Mesenchymal stem cell (in vitro differentiated cells and primary cell): ENCODE measurements at regions not wholly inside any gene's neighbourhood (a gene's known extent, or its start where the extent isn't known, plus 50 kb on each side); places are given as distances from the start of the nearest gene placed in this dataset.

Experiments
- DNase-seq: peaks from one replicate; pipeline ENCODE4 v3.0.0-alpha.2; 2013
- H2AFZ ChIP-seq: one replicate; pipeline ENCODE4 v1.6.1; 2013; ENCODE audit warnings: low read depth, mild to moderate bottlenecking, control low read depth, inconsistent platforms, low read length, moderate library complexity
- H2AK5ac ChIP-seq: 2 replicates; pipeline ENCODE4 v1.6.1; 2013; ENCODE audit warnings: low read length, moderate library complexity, mild to moderate bottlenecking, inconsistent platforms; ENCODE audit not compliant: severe bottlenecking
- H2BK120ac ChIP-seq: one replicate; pipeline ENCODE4 v1.6.1; 2013; ENCODE audit warnings: low read depth, mild to moderate bottlenecking, inconsistent platforms, low read length, moderate library complexity
- H2BK12ac ChIP-seq, 2 experiments: one replicate each; pipeline ENCODE4 v1.6.1; 2013; ENCODE audit warnings: inconsistent platforms in 2 of 2, low read length in 2 of 2, mild to moderate bottlenecking in 2 of 2, moderate library complexity in 2 of 2, control low read depth in 1 of 2
- H2BK15ac ChIP-seq: one replicate; pipeline ENCODE4 v1.6.1; 2013; ENCODE audit warnings: mild to moderate bottlenecking, low read depth, inconsistent platforms; ENCODE audit not compliant: poor library complexity, severe bottlenecking
- H2BK5ac ChIP-seq: 2 replicates; pipeline ENCODE4 v1.6.1; 2013; ENCODE audit warnings: low read depth, mild to moderate bottlenecking, low read length, control low read depth, inconsistent platforms; ENCODE audit not compliant: poor library complexity, severe bottlenecking
- H3K14ac ChIP-seq, 2 experiments: one replicate each; pipeline ENCODE4 v1.6.1; 2013; ENCODE audit warnings: inconsistent platforms in 2 of 2, low read length in 2 of 2, control low read depth in 1 of 2, mild to moderate bottlenecking in 1 of 2, moderate library complexity in 1 of 2
- H3K18ac ChIP-seq, 2 experiments: one replicate each; pipeline ENCODE4 v1.6.1; 2013; ENCODE audit warnings: inconsistent platforms in 2 of 2, low read length in 2 of 2, control low read depth in 1 of 2, low read depth in 1 of 2, mild to moderate bottlenecking in 1 of 2
- H3K23ac ChIP-seq, 2 experiments: one replicate each; pipeline ENCODE4 v1.6.1; 2013; ENCODE audit warnings: inconsistent platforms in 2 of 2, low read length in 2 of 2, mild to moderate bottlenecking in 2 of 2, moderate library complexity in 2 of 2, control low read depth in 1 of 2
- H3K27ac ChIP-seq: 2 replicates; pipeline ENCODE4 v1.5.1; 2013; ENCODE audit warnings: mild to moderate bottlenecking, moderate library complexity, low read length, control low read depth, inconsistent platforms; ENCODE audit not compliant: poor library complexity, severe bottlenecking
- H3K27me3 ChIP-seq, 2 experiments: 2 replicates each; pipeline versions ENCODE4 v1.6.1 to v1.7.0; 2013; ENCODE audit warnings: low read length in 2 of 2, mild to moderate bottlenecking in 2 of 2, moderate library complexity in 2 of 2, control low read depth in 1 of 2, inconsistent platforms in 1 of 2; ENCODE audit not compliant: control insufficient read depth in 1 of 2, insufficient read depth in 1 of 2
- H3K36me3 ChIP-seq, 2 experiments: 2 replicates each; pipeline versions ENCODE4 v1.6.1 to v1.7.0; 2013; ENCODE audit warnings: low read length in 2 of 2, control low read depth in 1 of 2, inconsistent platforms in 1 of 2, low read depth in 1 of 2, mild to moderate bottlenecking in 1 of 2; ENCODE audit not compliant: insufficient read depth in 2 of 2, control insufficient read depth in 1 of 2
- H3K4ac ChIP-seq, 2 experiments: one replicate each; pipeline ENCODE4 v1.6.1; 2013; ENCODE audit warnings: inconsistent platforms in 2 of 2, low read length in 2 of 2, mild to moderate bottlenecking in 2 of 2, moderate library complexity in 2 of 2, control low read depth in 1 of 2, low read depth in 1 of 2
- H3K4me1 ChIP-seq: 2 replicates; pipeline ENCODE4 v1.6.1; 2013; ENCODE audit warnings: low read depth, low read length, control low read depth; ENCODE audit not compliant: control insufficient read depth, insufficient read depth
- H3K4me2 ChIP-seq: 2 replicates; pipeline ENCODE4 v1.6.1; 2013; ENCODE audit warnings: low read length, mild to moderate bottlenecking, inconsistent platforms; ENCODE audit not compliant: poor library complexity, severe bottlenecking
- H3K4me3 ChIP-seq, 2 experiments: 2 replicates each; pipeline versions ENCODE4 v1.5.1 to v1.7.0; 2013; ENCODE audit warnings: low read length in 2 of 2, mild to moderate bottlenecking in 2 of 2, control low read depth in 1 of 2, low read depth in 1 of 2; ENCODE audit not compliant: insufficient read depth in 1 of 2
- H3K79me1 ChIP-seq: replicated peaks from 2 replicates; pipeline ENCODE4 v1.6.1; 2013; ENCODE audit warnings: mild to moderate bottlenecking, control low read depth, low read length, inconsistent platforms; ENCODE audit not compliant: poor library complexity, severe bottlenecking
- H3K9ac ChIP-seq: 2 replicates; pipeline ENCODE4 v1.7.0; 2013; ENCODE audit warnings: mild to moderate bottlenecking, low read length, moderate library complexity
- H3K9me3 ChIP-seq: 2 replicates; pipeline ENCODE4 v1.7.0; 2013; ENCODE audit warnings: mild to moderate bottlenecking, low read length; ENCODE audit not compliant: control insufficient read depth
- H4K8ac ChIP-seq: one replicate; pipeline ENCODE4 v1.6.1; 2013; ENCODE audit warnings: inconsistent platforms, mild to moderate bottlenecking, low read length, moderate library complexity
- H4K91ac ChIP-seq: one replicate; pipeline ENCODE4 v1.6.1; 2013; ENCODE audit warnings: mild to moderate bottlenecking, low read length, inconsistent platforms
- WGBS: methylation state at CpG from one replicate; pipeline ENCODE4 v1.1.7; 2013; ENCODE audit warnings: mixed read lengths; 5-methylcytosine and 5-hydroxymethylcytosine counted together

- 64% methylated on average over 1 of the region's 2 CpGs for WGBS
- H3K4me3 ChIP-seq = no peak overlapping the region
- H4K8ac ChIP-seq = no peak overlapping the region
- H3K79me1 ChIP-seq = no peaks in the 10 kb centered on the region
- H3K23ac ChIP-seq = no peak overlapping the region
- H4K91ac ChIP-seq = no peak overlapping the region
- DNase-seq = peak; percentile 54
- no peak overlapping the region for H3K14ac ChIP-seq
- no peak overlapping the region for H2BK5ac ChIP-seq
- H2BK12ac ChIP-seq = peak overlapping the region in 1 of 2 experiments; percentile 78
- no peaks in the 10 kb centered on the region for H3K27me3 ChIP-seq
- no peak overlapping the region for H2BK120ac ChIP-seq
- no peak overlapping the region for H2AFZ ChIP-seq
- no peak overlapping the region for H2BK15ac ChIP-seq
- H3K36me3 ChIP-seq = no peaks in the 10 kb centered on the region
- H3K18ac ChIP-seq = no peak overlapping the region
- no peak overlapping the region for H2AK5ac ChIP-seq
- no peak overlapping the region for H3K27ac ChIP-seq
- no peak overlapping the region for H3K4me2 ChIP-seq
- peaks cover 7% of the 10 kb centered on the region for H3K9me3 ChIP-seq
- H3K9ac ChIP-seq = no peak overlapping the region
- H3K4me1 ChIP-seq = no peaks in the 10 kb centered on the region
- peak overlapping the region; percentile 13 to 73 for H3K4ac ChIP-seq
Observed at GRCh38 chr15:95024351-95024750, 793.0 kb downstream of the MCTP2 start.

- Histone ChIP-seq H3K27ac (no peak overlapping the region), H4K8ac (no peak overlapping the region), H2AK5ac (no peak overlapping the region), H3K4ac (no peak overlapping the region), H3K4me2 (no peak overlapping the region), H3K14ac (no peak overlapping the region), H2AFZ (no peak overlapping the region), H3K79me1 (no peaks in the 10 kb centered on the region), H2BK12ac (peak overlapping the region in 1 of 2 experiments; percentile 31), H2BK15ac (no peak overlapping the region), H3K9ac (no peak overlapping the region), H3K9me3 (peaks cover 7% of the 10 kb centered on the region), H2BK5ac (no peak overlapping the region), H4K91ac (no peak overlapping the region), H3K27me3 (no peaks in the 10 kb centered on the region), H3K4me1 (no peaks in the 10 kb centered on the region), H3K23ac (no peak overlapping the region), H3K36me3 (no peaks in the 10 kb centered on the region), H2BK120ac (no peak overlapping the region), H3K4me3 (no peak overlapping the region), H3K18ac (peak overlapping the region in 1 of 2 experiments; percentile 37)
- WGBS = 68% methylated on average over 3 of the region's 5 CpGs
- peak; percentile 73 for DNase-seq
Observed at GRCh38 chr15:95025924-95026728, 794.8 kb downstream of the MCTP2 start.

- Histone ChIP-seq H3K27ac (no peak overlapping the region), H3K18ac (no peak overlapping the region), H3K4me1 (no peaks in the 10 kb centered on the region), H4K8ac (no peak overlapping the region), H3K14ac (no peak overlapping the region), H2BK12ac (no peak overlapping the region), H3K79me1 (no peaks in the 10 kb centered on the region), H3K23ac (no peak overlapping the region), H3K36me3 (no peaks in the 10 kb centered on the region), H4K91ac (no peak overlapping the region), H2BK5ac (no peak overlapping the region), H3K27me3 (no peaks in the 10 kb centered on the region), H2BK120ac (no peak overlapping the region), H2BK15ac (no peak overlapping the region), H2AK5ac (no peak overlapping the region), H3K4me3 (no peak overlapping the region), H3K4ac (no peak overlapping the region), H3K9me3 (no peaks in the 10 kb centered on the region), H3K9ac (peak overlapping the region; percentile 10), H2AFZ (no peak overlapping the region), H3K4me2 (no peak overlapping the region)
- 82% methylated on average over 3 of the region's 3 CpGs for WGBS
- no peak for DNase-seq
Observed at GRCh38 chr15:95027981-95028380, 796.6 kb downstream of the MCTP2 start.

- Histone ChIP-seq H3K18ac (no peak overlapping the region), H3K79me1 (no peaks in the 10 kb centered on the region), H3K4me1 (peaks cover 2% of the 10 kb centered on the region), H2AFZ (no peak overlapping the region), H3K4me2 (no peak overlapping the region), H3K4me3 (no peak overlapping the region), H3K23ac (no peak overlapping the region), H3K4ac (no peak overlapping the region), H2BK120ac (no peak overlapping the region), H4K8ac (no peak overlapping the region), H2AK5ac (no peak overlapping the region), H3K27me3 (no peaks in the 10 kb centered on the region), H3K27ac (no peak overlapping the region), H3K14ac (no peak overlapping the region), H2BK12ac (no peak overlapping the region), H2BK5ac (no peak overlapping the region), H3K9me3 (no peaks in the 10 kb centered on the region), H2BK15ac (no peak overlapping the region), H4K91ac (no peak overlapping the region), H3K36me3 (no peaks in the 10 kb centered on the region), H3K9ac (no peak overlapping the region)
- 46% methylated on average over 2 of the region's 2 CpGs for WGBS
- no peak for DNase-seq
Observed at GRCh38 chr15:95032156-95032555, 800.8 kb downstream of the MCTP2 start.
